HEK293 (cell line): ENCODE measurements at regions not wholly inside any gene's neighbourhood (a gene's known extent, or its start where the extent isn't known, plus 50 kb on each side); places are given as distances from the start of the nearest gene placed in this dataset.

Experiments
- CTCF ChIA-PET: fragments of 350-600 bp; formaldehyde crosslinking; extraction: SDS; loops from one replicate; lab custom pipeline; 2021; ENCODE audit warnings: antibody characterized with exemption; lab: Yijun Ruan, JAX
- POLR2A ChIA-PET: fragments of 300-600 bp; formaldehyde crosslinking; extraction: SDS; loops from one replicate; lab custom pipeline; 2020; ENCODE audit warnings: antibody characterized with exemption, inconsistent platforms; lab: Yijun Ruan, JAX
- H3K27ac ChIP-seq: fragments of 200-500 bp; sonication (Bioruptor generic); 2 replicates; pipeline ENCODE4 v1.5.1; 2014; ENCODE audit warnings: low read depth, low read length, control low read depth, inconsistent platforms; ENCODE audit errors: extremely low read depth
- H3K36me3 ChIP-seq, 2 experiments: fragments of 200-500 bp in 1 of 2; sonication (Bioruptor generic) in 1 of 2; 1 replicate in 1 of 2; 2 replicates in 1 of 2; pipeline ENCODE4 v1.5.1; 2014 to 2017; ENCODE audit warnings: inconsistent platforms in 2 of 2, low read length in 2 of 2; ENCODE audit not compliant: control insufficient read depth in 2 of 2, insufficient read depth in 1 of 2
- H3K4me1 ChIP-seq: fragments of 200-500 bp; sonication (Bioruptor generic); 2 replicates; pipeline ENCODE4 v1.5.1; 2014; ENCODE audit warnings: mild to moderate bottlenecking, low read length, inconsistent platforms; ENCODE audit not compliant: control insufficient read depth, insufficient read depth
- H3K4me3 ChIP-seq: 2 replicates; pipeline ENCODE4 v1.5.1; 2011; ENCODE audit warnings: low read depth, mild to moderate bottlenecking, control low read depth, low read length, moderate library complexity
- H3K9me3 ChIP-seq: fragments of 200-500 bp; sonication (Bioruptor generic); 2 replicates; pipeline ENCODE4 v1.5.1; 2014; ENCODE audit warnings: low read depth, low read length, inconsistent platforms; ENCODE audit not compliant: control insufficient read depth, insufficient read depth
- HOXA7 ChIP-seq: sonication (generic); formaldehyde crosslinking; IDR thresholded peaks from 2 replicates; pipeline ENCODE4 v1.8.1; 2022; ENCODE audit warnings: missing genetic modification reagents, borderline replicate concordance
- MYNN ChIP-seq: fragments of 450-650 bp; formaldehyde crosslinking; IDR thresholded peaks from 2 replicates; pipeline ENCODE4 v1.5.1; 2016; ENCODE audit warnings: missing biosample characterization, missing genetic modification characterization, borderline replicate concordance
- PRDM10 ChIP-seq: fragments of 450-650 bp; formaldehyde crosslinking; IDR thresholded peaks from 2 replicates; pipeline ENCODE4 v1.5.1; 2016; ENCODE audit warnings: missing biosample characterization, missing genetic modification characterization
- SCRT1 ChIP-seq: fragments of 450-650 bp; formaldehyde crosslinking; IDR thresholded peaks from 2 replicates; pipeline ENCODE4 v1.5.1; 2016; ENCODE audit warnings: missing biosample characterization, missing genetic modification characterization, borderline replicate concordance
- SCRT2 ChIP-seq: fragments of 450-650 bp; formaldehyde crosslinking; IDR thresholded peaks from 2 replicates; pipeline ENCODE4 v1.5.1; 2016; ENCODE audit warnings: missing biosample characterization, missing genetic modification characterization
- SETDB1 ChIP-seq: IDR thresholded peaks from one replicate; pipeline ENCODE4 v1.6.1; 2017; ENCODE audit warnings: mild to moderate bottlenecking, low read length, moderate library complexity, mixed read lengths; ENCODE audit not compliant: insufficient read length
- SP2 ChIP-seq: fragments of 450-650 bp; formaldehyde crosslinking; IDR thresholded peaks from 2 replicates; pipeline ENCODE4 v1.5.1; 2016; ENCODE audit warnings: missing biosample characterization, missing genetic modification characterization
- TRIM28 ChIP-seq: IDR thresholded peaks from 2 replicates; pipeline ENCODE4 v1.6.1; 2011; ENCODE audit warnings: low read length, control low read depth, borderline replicate concordance
- ZBTB10 ChIP-seq: fragments of 450-650 bp; formaldehyde crosslinking; IDR thresholded peaks from 2 replicates; pipeline ENCODE4 v1.5.1; 2016; ENCODE audit warnings: missing biosample characterization, missing genetic modification characterization
- ZBTB17 ChIP-seq: fragments of 450-650 bp; formaldehyde crosslinking; IDR thresholded peaks from 2 replicates; pipeline ENCODE4 v1.5.1; 2016; ENCODE audit warnings: missing biosample characterization, missing genetic modification characterization
- ZBTB48 ChIP-seq: fragments of 450-650 bp; formaldehyde crosslinking; IDR thresholded peaks from 2 replicates; pipeline ENCODE4 v1.5.1; 2016; ENCODE audit warnings: missing biosample characterization, missing genetic modification characterization
- ZEB2 ChIP-seq: fragments of 450-650 bp; formaldehyde crosslinking; IDR thresholded peaks from 2 replicates; pipeline ENCODE4 v1.5.1; 2016; ENCODE audit warnings: missing biosample characterization, missing genetic modification characterization
- ZFHX2 ChIP-seq: fragments of 450-650 bp; formaldehyde crosslinking; conservative IDR thresholded peaks from 2 replicates; pipeline ENCODE4 v1.5.1; 2016; ENCODE audit warnings: missing biosample characterization, missing genetic modification characterization
- ZFP37 ChIP-seq: fragments of 450-650 bp; formaldehyde crosslinking; IDR thresholded peaks from 2 replicates; pipeline ENCODE4 v1.5.1; 2016; ENCODE audit warnings: missing biosample characterization, missing genetic modification characterization
- ZNF148 ChIP-seq: fragments of 450-650 bp; formaldehyde crosslinking; IDR thresholded peaks from 2 replicates; pipeline ENCODE4 v1.5.0; 2017; ENCODE audit warnings: missing biosample characterization, missing genetic modification characterization, borderline replicate concordance
- ZNF223 ChIP-seq: fragments of 450-650 bp; formaldehyde crosslinking; IDR thresholded peaks from 2 replicates; pipeline ENCODE4 v1.5.1; 2016; ENCODE audit warnings: missing biosample characterization, missing genetic modification characterization
- ZNF350 ChIP-seq: fragments of 450-650 bp; formaldehyde crosslinking; IDR thresholded peaks from 2 replicates; pipeline ENCODE4 v1.5.0; 2017; ENCODE audit warnings: missing biosample characterization, mild to moderate bottlenecking, missing genetic modification characterization
- ZNF391 ChIP-seq: fragments of 450-650 bp; formaldehyde crosslinking; IDR thresholded peaks from 2 replicates; pipeline ENCODE4 v1.5.1; 2016; ENCODE audit warnings: low read depth, missing biosample characterization, missing genetic modification characterization, borderline replicate concordance
- ZNF529 ChIP-seq: fragments of 450-650 bp; formaldehyde crosslinking; IDR thresholded peaks from 2 replicates; pipeline ENCODE4 v1.5.1; 2017; ENCODE audit warnings: missing genetic modification characterization, missing biosample characterization; ENCODE audit not compliant: insufficient replicate concordance
- ZNF548 ChIP-seq: fragments of 450-650 bp; formaldehyde crosslinking; IDR thresholded peaks from 2 replicates; pipeline ENCODE4 v1.5.1; 2016; ENCODE audit warnings: missing biosample characterization, missing genetic modification characterization
- ZNF555 ChIP-seq: fragments of 450-650 bp; formaldehyde crosslinking; conservative IDR thresholded peaks from 2 replicates; pipeline ENCODE4 v1.5.1; 2017; ENCODE audit warnings: missing biosample characterization, mild to moderate bottlenecking, missing genetic modification characterization, inconsistent platforms
- ZNF580 ChIP-seq: fragments of 450-650 bp; formaldehyde crosslinking; IDR thresholded peaks from 2 replicates; pipeline ENCODE4 v1.5.1; 2016; ENCODE audit warnings: missing biosample characterization, missing genetic modification characterization
- ZNF596 ChIP-seq: fragments of 450-650 bp; IDR thresholded peaks from 2 replicates; pipeline ENCODE4 v1.5.0; 2018; ENCODE audit warnings: missing biosample characterization, mild to moderate bottlenecking, missing genetic modification characterization, moderate library complexity
- ZNF623 ChIP-seq: fragments of 450-650 bp; formaldehyde crosslinking; IDR thresholded peaks from 2 replicates; pipeline ENCODE4 v1.5.1; 2016; ENCODE audit warnings: missing biosample characterization, missing genetic modification characterization
- ZNF677 ChIP-seq: fragments of 450-650 bp; IDR thresholded peaks from 2 replicates; pipeline ENCODE4 v1.5.0; 2018; ENCODE audit warnings: missing biosample characterization, mild to moderate bottlenecking, missing genetic modification characterization, moderate library complexity
- ZNF747 ChIP-seq: fragments of 450-650 bp; formaldehyde crosslinking; IDR thresholded peaks from 2 replicates; pipeline ENCODE4 v1.5.1; 2016; ENCODE audit warnings: missing biosample characterization, missing genetic modification characterization
- ZNF785 ChIP-seq: fragments of 450-650 bp; formaldehyde crosslinking; IDR thresholded peaks from 2 replicates; pipeline ENCODE4 v1.5.1; 2016; ENCODE audit warnings: missing biosample characterization, missing genetic modification characterization
- ZNF791 ChIP-seq: fragments of 450-650 bp; formaldehyde crosslinking; IDR thresholded peaks from 2 replicates; pipeline ENCODE4 v1.5.1; 2016; ENCODE audit warnings: missing biosample characterization, missing genetic modification characterization
- ZNF830 ChIP-seq: fragments of 450-650 bp; IDR thresholded peaks from 2 replicates; pipeline ENCODE4 v1.5.0; 2018; ENCODE audit warnings: missing biosample characterization, missing genetic modification characterization, low read depth, mild to moderate bottlenecking, moderate library complexity
- ZXDB ChIP-seq: fragments of 450-650 bp; formaldehyde crosslinking; IDR thresholded peaks from 2 replicates; pipeline ENCODE4 v1.5.1; 2016; ENCODE audit warnings: missing biosample characterization, missing genetic modification characterization

GRCh38 chr18:24534737-24535136 lies 74.3 kb downstream of the HRH4 start:
- ChIA-PET POLR2A (no interaction called here), CTCF (interaction anchor here (0.6 to 1.0 kb wide), 4 partner anchors 10 to 174 kb away, joined by 3 to 4 read pairs (median 3); no protein-coding TSS in a partner anchor)
- Histone ChIP-seq H3K36me3 (no peaks in the 10 kb centered on the region), H3K27ac (no peak overlapping the region), H3K4me3 (no peak overlapping the region), H3K9me3 (no peaks in the 10 kb centered on the region), H3K4me1 (peaks cover 20% of the 10 kb centered on the region)
- TF ChIP-seq ZNF529 (no peak), ZNF791 (tag by site-specific recombination) (no peak), ZNF596 (tag by site-specific recombination) (no peak), MYNN (tag by site-specific recombination) (no peak), ZNF830 (tag by site-specific recombination) (no peak), TRIM28 (peak; percentile 73; the same call in 1 of the 2 replicates), ZBTB10 (tag by site-specific recombination) (no peak), ZNF148 (tag by site-specific recombination) (no peak), ZNF350 (tag by site-specific recombination) (no peak), ZNF785 (tag by site-specific recombination) (no peak), ZNF548 (tag by site-specific recombination) (peak; percentile 95), ZBTB17 (tag by site-specific recombination) (no peak), ZNF391 (no peak), ZEB2 (tag by site-specific recombination) (no peak), PRDM10 (peak; percentile 61; the same call in 1 of the 2 replicates), ZXDB (tag by site-specific recombination) (peak; percentile 47; the same call in 1 of the 2 replicates), ZFP37 (tag by site-specific recombination) (no peak), SCRT1 (no peak), ZNF555 (tag by site-specific recombination) (no peak), SCRT2 (tag by site-specific recombination) (no peak), ZFHX2 (tag by site-specific recombination) (0 out of 2 replicates have a peak, but pooled peaks have one; percentile 18), HOXA7 (CRISPR knock-in tag) (no peak), ZNF223 (tag by site-specific recombination) (no peak), ZNF623 (no peak), ZNF747 (tag by site-specific recombination) (no peak), ZNF580 (tag by site-specific recombination) (0 out of 2 replicates have a peak, but pooled peaks have one; percentile 24), ZNF677 (no peak), SP2 (tag by site-specific recombination) (no peak), SETDB1 (peak; percentile 48), ZBTB48 (tag by site-specific recombination) (no peak)
